Astrocyte of the spinal cord (primary cell): ENCODE measurements at regions not wholly inside any gene's neighbourhood (a gene's known extent, or its start where the extent isn't known, plus 50 kb on each side); places are given as distances from the start of the nearest gene placed in this dataset.

Experiments used
- DNase-seq: peaks from one replicate; pipeline ENCODE4 v3.0.0; 2011; ENCODE audit warnings: low read depth, low spot score
- H3K4me3 ChIP-seq: 2 replicates; pipeline ENCODE4 v1.5.1; 2011; ENCODE audit warnings: low read depth, mild to moderate bottlenecking, low read length, moderate library complexity
- CTCF ChIP-seq: IDR thresholded peaks from 2 replicates; pipeline ENCODE4 v1.5.1; 2012; ENCODE audit warnings: low read depth, mild to moderate bottlenecking, low read length, inconsistent platforms
- in situ Hi-C: cut with HindIII; loops from 2 replicates; pipeline ENCODE4 v1.10.0; 2017; ENCODE audit warnings: low sequenced_read_pairs

GRCh38 chr1:67482733-67483482 lies 52.7 kb upstream of the SERBP1 start:
- TF ChIP-seq CTCF = no peak
- DNase-seq = no peak
- H3K4me3 ChIP-seq = no peak overlapping the region
- in situ Hi-C loops = no loop called here

GRCh38 chr1:67484492-67484891 lies 54.3 kb upstream of the SERBP1 start:
- H3K4me3 ChIP-seq = no peak overlapping the region
- in situ Hi-C loops = no loop called here
- peak; percentile 45 for DNase-seq
- no peak for TF ChIP-seq CTCF

- no peak for TF ChIP-seq CTCF
- in situ Hi-C loops = no loop called here
Measured at GRCh38 chr1:67485046-67485811, 55.0 kb upstream of the SERBP1 start.

GRCh38 chr1:67489643-67490042 lies 59.4 kb upstream of the SERBP1 start:
- TF ChIP-seq CTCF = peak; percentile 38
- no peak overlapping the region for H3K4me3 ChIP-seq
- in situ Hi-C loops = no loop called here
- DNase-seq = peak; percentile 19

More at GRCh38 chr1:67485046-67485811, 55.0 kb upstream of the SERBP1 start:
- peak; percentile 6 for DNase-seq
- no peak overlapping the region for H3K4me3 ChIP-seq

GRCh38 chr1:67491280-67491679 lies 61.1 kb upstream of the SERBP1 start:
- TF ChIP-seq CTCF = no peak
- in situ Hi-C loops = no loop called here
- no peak overlapping the region for H3K4me3 ChIP-seq
- no peak for DNase-seq

- DNase-seq = no peak
- H3K4me3 ChIP-seq = no peak overlapping the region
- TF ChIP-seq CTCF = no peak
- in situ Hi-C loops = no loop called here
Measured at GRCh38 chr1:67493148-67493547, 62.9 kb upstream of the SERBP1 start.
